GM12892 (cell line): ENCODE measurements at regions not wholly inside any gene's neighbourhood (a gene's known extent, or its start where the extent isn't known, plus 50 kb on each side); places are given as distances from the start of the nearest gene placed in this dataset.

ENCODE experiments used
- POLR2A ChIP-seq: IDR thresholded peaks from 2 replicates; pipeline ENCODE4 v1.6.1; 2011; ENCODE audit warnings: low read depth, low read length, control low read depth
- POLR2AphosphoS5 ChIP-seq: IDR thresholded peaks from 2 replicates; pipeline ENCODE4 v1.6.1; 2011; ENCODE audit warnings: low read depth, low read length, control low read depth
- TAF1 ChIP-seq: IDR thresholded peaks from 2 replicates; pipeline ENCODE4 v1.6.1; 2011; ENCODE audit warnings: low read depth, mild to moderate bottlenecking, control low read depth, low read length, borderline replicate concordance

GRCh38 chr2:129233751-129234406, 745.6 kb upstream of the RAB6C start:
- TF ChIP-seq POLR2A = no peak
- no peak for TF ChIP-seq TAF1
- no peak for TF ChIP-seq POLR2AphosphoS5
